H4 (cell line): ENCODE measurements at regions not wholly inside any gene's neighbourhood (a gene's known extent, or its start where the extent isn't known, plus 50 kb on each side); places are given as distances from the start of the nearest gene placed in this dataset.
A peak's percentile ranks its signal among the peaks of the same experiment; 100 is the strongest.
"Not testable (repeated sequence)": the region's sequence is repeated elsewhere in the genome, so short reads cannot be mapped to it uniquely, and the experiment has no call there.

Source experiments
- DNase-seq: peaks from one replicate; pipeline ENCODE4 v3.0.0-alpha.2; 2015; ENCODE audit warnings: low spot score

- no peak for DNase-seq
These were observed 488.6 kb upstream of the USP9Y start for GRCh38 chrY:12212394-12212793.

DNA sequence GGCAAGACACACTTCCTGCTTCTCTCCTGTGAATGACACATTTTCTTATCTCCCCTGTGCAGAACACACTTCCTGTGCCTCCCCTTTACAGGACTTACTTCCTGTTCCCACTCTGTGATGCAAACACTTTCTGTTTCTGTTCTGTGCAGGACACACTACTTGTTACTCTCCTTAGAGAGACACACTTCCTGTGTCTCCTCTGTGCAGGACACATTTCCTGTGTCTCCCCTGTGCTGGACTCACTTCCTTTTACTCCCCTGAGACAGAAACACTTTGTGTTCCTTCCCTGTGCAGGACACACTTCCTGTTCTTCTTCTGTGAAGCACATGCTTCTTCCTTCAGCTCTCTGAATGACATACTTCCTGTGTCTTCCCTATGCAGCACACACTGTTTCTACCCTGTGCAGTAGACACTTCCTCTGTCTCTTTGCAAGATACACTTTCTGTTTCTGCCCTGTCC, 485.4 kb upstream of the USP9Y start:
- DNase-seq: peak; percentile 10

- DNase-seq: no peak
These were observed 470.1 kb upstream of the USP9Y start for GRCh38 chrY:12230921-12231320.

- no peak for DNase-seq
These were observed 464.6 kb upstream of the USP9Y start for GRCh38 chrY:12236399-12236798.

DNA sequence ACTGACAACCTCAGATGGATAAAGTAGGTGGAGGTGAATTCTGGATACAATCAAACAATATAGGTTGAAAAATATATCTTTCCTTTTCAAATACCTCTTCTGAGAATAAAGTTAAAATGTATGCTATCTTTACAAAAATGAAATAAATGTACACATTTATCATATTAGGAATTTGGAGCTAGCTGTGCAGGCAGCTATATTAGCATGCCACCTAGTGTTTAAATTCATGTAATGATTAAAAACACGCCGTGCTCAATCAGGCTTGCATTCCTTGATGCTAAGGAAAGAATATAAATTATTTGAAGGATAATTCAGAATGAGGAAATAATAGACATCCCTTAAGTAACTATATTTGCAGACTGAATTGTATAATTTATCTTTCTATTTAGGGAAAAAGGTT, 460.7 kb upstream of the USP9Y start:
- DNase-seq: not testable (repeated sequence)

DNA sequence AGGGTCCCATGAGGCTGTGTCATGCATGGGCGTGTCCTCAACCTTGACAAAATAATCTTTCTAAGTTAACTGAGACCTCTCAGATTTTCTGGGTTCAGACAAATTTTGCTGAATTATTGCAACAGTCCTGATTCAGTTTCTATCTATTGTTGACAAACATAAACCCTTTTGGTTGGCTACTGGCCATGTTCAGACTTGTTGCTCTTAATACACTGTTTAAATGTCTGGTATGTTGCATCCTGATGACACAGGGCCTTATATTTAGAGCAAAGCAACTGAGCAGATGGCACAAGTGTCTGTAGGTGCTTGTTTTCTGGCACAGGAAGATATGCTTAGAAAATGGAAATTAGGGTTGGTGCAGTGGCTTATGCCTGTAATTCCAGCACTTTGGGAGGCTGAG, 456.9 kb upstream of the USP9Y start:
- no peak for DNase-seq

GRCh38 chrY:12253756-12254155, 447.3 kb upstream of the USP9Y start:
- DNase-seq: no peak

- no peak for DNase-seq
These were observed 429.9 kb upstream of the USP9Y start for GRCh38 chrY:12271162-12271561.

DNA sequence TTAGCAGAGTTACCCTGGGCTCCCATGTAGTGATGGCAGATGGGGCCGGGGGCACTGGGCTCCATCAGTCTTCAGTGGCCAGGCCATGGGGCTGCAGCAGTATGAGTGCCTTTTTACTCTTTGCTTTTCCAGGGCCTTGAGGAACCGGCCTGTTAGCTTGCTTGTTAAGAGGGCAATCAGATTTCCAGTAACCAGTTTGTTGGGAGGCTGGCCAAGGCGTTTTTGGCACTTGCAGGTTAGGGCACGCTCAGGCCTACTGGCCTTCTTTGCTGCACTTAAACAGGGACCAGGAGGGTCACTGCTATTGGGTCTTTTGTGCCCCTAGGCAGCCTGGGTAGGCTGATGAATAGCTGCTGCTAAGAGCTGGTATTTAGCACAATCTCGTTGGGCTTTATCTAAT, 415.4 kb upstream of the USP9Y start:
- no peak for DNase-seq

- no peak for DNase-seq
These were observed 412.1 kb upstream of the USP9Y start for GRCh38 chrY:12288919-12289318.

DNA sequence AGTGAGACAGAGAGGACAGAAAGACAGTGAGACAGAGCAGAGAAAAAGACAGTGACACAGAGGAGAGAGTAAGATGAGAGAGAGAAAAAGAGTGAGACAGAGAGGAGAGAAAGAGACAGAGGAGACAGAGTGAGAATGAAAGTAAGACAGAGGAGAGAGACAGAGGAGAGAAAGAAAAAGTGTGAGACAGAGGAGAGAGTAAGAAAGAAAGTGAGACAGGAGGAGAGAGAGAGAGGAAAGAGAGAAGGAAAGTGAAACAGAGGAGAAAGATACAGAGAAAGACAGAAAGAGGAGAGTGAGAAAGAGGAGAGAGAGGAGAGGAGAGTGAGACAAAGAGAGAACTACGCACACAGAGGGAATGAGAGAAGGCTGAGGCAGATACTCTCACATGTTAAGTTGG, 411.6 kb upstream of the USP9Y start:
- no peak for DNase-seq

DNA sequence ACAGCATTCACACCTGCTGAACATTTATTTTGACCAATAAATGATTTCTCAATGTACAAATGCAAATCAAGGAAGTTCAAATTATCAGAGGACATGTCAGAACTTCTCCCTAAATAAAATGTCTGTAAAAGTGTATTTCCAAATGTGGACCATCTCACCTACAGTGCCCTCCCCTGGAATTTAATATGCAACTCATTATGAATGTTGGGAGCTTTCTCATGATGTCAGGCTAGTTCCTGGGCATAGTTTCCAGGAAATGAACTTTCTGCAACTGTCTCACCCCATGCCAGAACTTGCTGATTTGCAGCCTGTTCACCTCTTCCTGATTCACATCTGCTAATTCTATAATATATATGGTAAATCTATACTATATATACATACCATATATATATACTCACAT, 408.5 kb upstream of the USP9Y start:
- no peak for DNase-seq

DNA sequence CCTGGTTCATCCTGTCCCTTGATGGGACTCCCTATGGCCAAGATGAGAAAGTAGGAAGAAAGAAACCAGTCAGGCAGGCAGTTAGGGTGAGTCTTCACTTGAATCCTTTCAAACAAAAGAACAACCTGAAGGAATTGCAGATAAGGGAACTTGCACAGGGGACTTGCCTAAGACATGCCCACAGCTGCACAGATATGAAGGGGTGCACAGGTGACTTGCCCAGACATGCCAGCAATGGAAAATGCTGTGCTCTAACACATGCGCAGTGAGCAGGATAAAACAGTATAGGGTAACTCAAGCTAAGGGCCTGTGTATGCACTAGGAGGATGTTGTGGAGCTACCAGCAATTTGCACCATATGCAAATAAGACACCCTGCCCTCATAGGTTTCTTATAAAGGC, 404.6 kb upstream of the USP9Y start:
- DNase-seq: no peak

GRCh38 chrY:12299796-12300195, 401.2 kb upstream of the USP9Y start:
- not testable (repeated sequence) for DNase-seq

GRCh38 chrY:12303464-12303863, 397.6 kb upstream of the USP9Y start:
- DNase-seq: no peak

DNA sequence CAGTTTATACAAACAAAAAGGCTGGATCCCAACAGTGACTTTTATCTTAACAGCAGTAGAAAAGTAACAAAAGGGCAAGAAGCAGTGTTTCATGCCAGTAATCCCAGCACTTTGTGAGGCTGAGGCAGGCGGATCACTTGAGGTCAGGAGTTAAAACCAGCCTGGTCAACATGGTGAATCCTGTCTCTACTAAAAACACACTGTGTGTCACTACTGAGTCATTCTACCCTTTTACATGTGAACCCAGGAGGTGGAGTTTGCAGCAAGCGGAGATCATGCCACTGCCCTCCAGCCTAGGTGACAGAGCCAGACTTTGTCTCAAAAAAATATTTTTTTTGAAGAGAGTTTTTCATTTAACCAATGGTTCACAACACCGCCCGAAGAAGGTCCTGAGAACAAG, 395.6 kb upstream of the USP9Y start:
- DNase-seq: no peak

DNA sequence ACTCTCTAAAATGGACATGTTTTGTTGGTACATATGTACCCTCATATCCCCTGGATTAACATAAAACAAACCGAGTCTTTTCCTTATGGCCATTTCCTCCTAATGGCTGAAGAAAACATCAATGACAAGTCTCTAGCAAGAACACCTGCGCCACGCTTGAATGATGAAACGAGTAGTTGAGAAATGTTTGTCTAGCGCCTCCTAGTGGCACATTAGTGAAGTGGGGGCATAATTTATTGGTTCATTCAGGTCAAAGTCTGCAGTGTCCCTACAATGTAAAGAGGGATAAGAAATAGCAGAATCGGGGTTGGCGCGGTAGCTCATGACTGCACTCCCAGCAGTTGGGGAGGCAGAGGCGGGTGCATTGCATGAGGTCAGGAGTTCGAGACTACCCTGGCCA, 391.8 kb upstream of the USP9Y start:
- DNase-seq: no peak

- DNase-seq: no peak
These were observed 390.2 kb upstream of the USP9Y start for GRCh38 chrY:12310832-12311231.

DNA sequence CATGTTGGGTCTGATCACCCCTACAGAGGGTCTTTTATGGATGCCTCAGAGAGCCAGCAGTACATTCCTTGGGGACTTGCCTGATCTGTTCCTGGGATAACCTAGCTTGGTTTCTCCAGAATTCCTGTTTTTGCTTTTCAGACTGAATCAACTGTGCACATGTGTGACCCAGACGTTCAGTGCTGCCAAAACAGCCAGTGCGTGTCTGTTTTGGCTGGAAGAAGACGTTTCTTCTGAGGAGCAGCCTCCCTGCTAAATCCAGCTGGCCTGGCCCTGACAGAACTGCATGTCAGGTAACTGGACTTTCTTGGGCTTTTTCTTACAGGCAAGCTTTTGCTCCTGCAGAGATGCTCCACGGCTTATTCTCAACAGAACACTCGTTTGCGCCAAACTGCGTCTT, 373.3 kb upstream of the USP9Y start:
- no peak for DNase-seq

DNA sequence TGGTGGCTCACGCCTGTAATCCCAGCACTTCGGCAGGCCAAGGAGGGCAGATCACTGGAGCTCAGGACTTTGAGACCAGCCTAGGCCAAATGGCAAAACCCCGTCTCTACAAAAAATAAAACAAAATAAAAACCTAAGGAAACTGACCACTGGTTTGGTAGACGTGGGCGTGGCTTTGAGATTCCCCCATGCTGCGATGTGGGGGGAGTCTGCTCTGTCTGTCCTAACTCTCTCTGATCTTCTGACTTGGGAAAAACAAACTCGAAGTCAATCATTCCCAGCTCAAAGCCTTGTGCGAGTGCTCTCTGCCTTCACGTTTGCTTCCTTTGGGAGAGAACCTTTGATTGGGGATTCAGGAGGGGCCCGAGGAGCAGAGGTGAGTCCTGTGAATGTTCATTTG, 369.1 kb upstream of the USP9Y start:
- not testable (repeated sequence) for DNase-seq

DNA sequence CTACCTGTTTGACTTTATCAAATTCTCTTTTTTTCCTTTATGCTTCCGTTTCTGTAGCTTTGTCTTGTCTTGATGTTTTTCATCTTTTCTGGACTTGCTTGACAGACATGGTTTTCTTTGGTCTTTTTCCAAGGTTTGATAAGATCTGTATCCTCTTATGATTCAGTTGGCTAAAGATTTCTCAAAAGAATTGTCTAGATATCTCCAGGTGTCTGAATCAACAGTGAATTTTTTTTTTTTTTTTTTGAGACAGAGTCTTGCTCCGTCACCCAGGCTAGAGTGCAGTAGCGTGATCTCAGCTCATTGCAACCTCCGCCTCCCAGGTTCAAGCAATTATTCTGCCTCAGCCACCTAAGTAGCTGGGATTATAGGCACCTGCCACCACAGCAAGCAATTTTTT, 357.8 kb upstream of the USP9Y start:
- no peak for DNase-seq

GRCh38 chrY:12348181-12348580, 352.9 kb upstream of the USP9Y start:
- DNase-seq: no peak

DNA sequence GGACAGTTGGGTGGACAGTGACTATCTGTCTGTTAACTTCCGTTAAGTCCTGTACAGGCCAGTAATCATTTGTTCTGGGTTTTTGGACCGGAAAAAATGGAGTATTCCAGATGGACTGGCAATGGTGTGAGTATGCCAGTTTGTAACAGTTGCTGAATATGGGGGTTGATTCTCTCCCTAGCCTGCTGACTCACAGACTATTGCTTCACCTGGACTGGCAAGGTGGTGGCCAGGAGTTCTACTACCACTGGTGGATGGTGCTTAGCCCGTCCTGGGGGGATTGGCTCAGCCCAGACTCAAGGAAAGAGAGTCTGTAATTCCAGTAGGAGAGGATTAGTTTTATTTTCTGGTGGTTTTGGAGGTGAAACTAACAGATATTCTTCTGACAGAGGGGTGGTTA, 343.8 kb upstream of the USP9Y start:
- no peak for DNase-seq

GRCh38 chrY:12357655-12358054, 343.4 kb upstream of the USP9Y start:
- DNase-seq: no peak

GRCh38 chrY:12358337-12358736, 342.7 kb upstream of the USP9Y start:
- DNase-seq: no peak
